K562 (cell line): ENCODE measurements at regions not wholly inside any gene's neighbourhood (a gene's known extent, or its start where the extent isn't known, plus 50 kb on each side); places are given as distances from the start of the nearest gene placed in this dataset.

Source experiments
- ATAC-seq: fragments of 200-7000 bp; cut with Tn5 transposase; 3 replicates; pipeline ENCODE4 v1.9.1; 2020; ENCODE audit warnings: moderate library complexity
- BruUV-seq: library from RNA; stranded (reverse); fragments of 400-500 nt; replicated peaks from 2 replicates; lab custom pipeline; 2021; lab: Mats Ljungman, UMichigan
- CTCF ChIA-PET: fragments of 300-600 bp; formaldehyde crosslinking; extraction: SDS; loops from one replicate; lab custom pipeline; 2021; ENCODE audit warnings: low intra/inter-chr PET ratio; lab: Yijun Ruan, JAX
- POLR2A ChIA-PET: fragments of 300-600, 350-650 bp; sonication (Branson Sonifier 250); formaldehyde crosslinking; extraction: SDS; loops from one replicate; lab custom pipeline; 2021; ENCODE audit warnings: antibody characterized with exemption, inconsistent platforms; lab: Yijun Ruan, JAX
- DNase-seq, 4 experiments: peaks; one replicate each; pipeline versions ENCODE4 v3.0.0 to v3.0.0-alpha.2; 2011 to 2018; ENCODE audit warnings: low spot score in 3 of 4, mixed read lengths in 3 of 4; ENCODE audit errors: extremely low read depth in 1 of 4
- FAIRE-seq: peaks from 2 replicates; lab custom pipeline; 2011; peaks lifted over from hg19 to GRCh38; lab: Jason Lieb, UNC
- H2AFZ ChIP-seq: 2 replicates; pipeline ENCODE4 v1.6.0; 2011; ENCODE audit warnings: low read depth, low read length, control low read depth, inconsistent platforms
- H3K27ac ChIP-seq: fragments of 200-600 bp; 3 replicates; pipeline ENCODE4 v1.8.0; 2011; ENCODE audit warnings: low read depth, mild to moderate bottlenecking, control low read depth, inconsistent platforms, low read length, moderate library complexity, mixed read lengths; ENCODE audit errors: extremely low read depth
- H3K27me3 ChIP-seq, 2 experiments: fragments of 300-600 bp in 1 of 2; 2 replicates in 1 of 2; 3 replicates in 1 of 2; pipeline versions ENCODE4 v1.6.0 to v1.8.0; 2011; ENCODE audit warnings: inconsistent platforms in 2 of 2, low read length in 2 of 2, mild to moderate bottlenecking in 1 of 2, mixed read lengths in 1 of 2, moderate library complexity in 1 of 2; ENCODE audit not compliant: control insufficient read depth in 2 of 2, insufficient read depth in 2 of 2
- H3K36me3 ChIP-seq: fragments of 300-600 bp; 3 replicates; pipeline ENCODE4 v1.8.0; 2011; ENCODE audit warnings: mild to moderate bottlenecking, low read length, inconsistent platforms; ENCODE audit not compliant: control insufficient read depth, insufficient read depth
- H3K4me1 ChIP-seq, 2 experiments: fragments of 200-600 bp in 1 of 2; replicated peaks in 1 of 2; 2 replicates in 1 of 2; 3 replicates in 1 of 2; pipeline versions ENCODE4 v1.5.1 to v1.8.0; 2011; ENCODE audit warnings: inconsistent platforms in 2 of 2, low read length in 2 of 2, mild to moderate bottlenecking in 1 of 2, mixed read lengths in 1 of 2, moderate library complexity in 1 of 2; ENCODE audit not compliant: control insufficient read depth in 2 of 2, insufficient read depth in 2 of 2
- H3K4me2 ChIP-seq: 2 replicates; pipeline ENCODE4 v1.6.1; 2011; ENCODE audit warnings: low read length, control low read depth, inconsistent platforms, mixed read lengths; ENCODE audit not compliant: insufficient read depth
- H3K4me3 ChIP-seq: fragments of 200-600 bp; sonication (generic), shearing (Covaris generic); 2 replicates; pipeline ENCODE4 v1.5.1; 2016; ENCODE audit warnings: control low read depth, inconsistent platforms
- H3K79me2 ChIP-seq: fragments of 200-600 bp; 3 replicates; pipeline ENCODE4 v1.8.0; 2011; ENCODE audit warnings: low read length, inconsistent platforms; ENCODE audit not compliant: control insufficient read depth, insufficient read depth
- H3K9ac ChIP-seq, 2 experiments: 2 replicates each; pipeline versions ENCODE4 v1.6.0 to v1.6.1; 2011; ENCODE audit warnings: low read depth in 2 of 2, low read length in 2 of 2, control low read depth in 1 of 2, inconsistent platforms in 1 of 2, mild to moderate bottlenecking in 1 of 2, mixed read lengths in 1 of 2; ENCODE audit not compliant: insufficient read depth in 1 of 2
- H3K9me1 ChIP-seq: one replicate; pipeline ENCODE4 v1.6.0; 2011; ENCODE audit warnings: inconsistent platforms, mild to moderate bottlenecking, low read length, moderate library complexity; ENCODE audit not compliant: control insufficient read depth, insufficient read depth
- H3K9me3 ChIP-seq: replicated peaks from 2 replicates; pipeline ENCODE4 v1.5.1; 2011; ENCODE audit warnings: low read depth, low read length, inconsistent platforms; ENCODE audit not compliant: control insufficient read depth, insufficient read depth
- H4K20me1 ChIP-seq: replicated peaks from 2 replicates; pipeline ENCODE4 v1.6.1; 2011; ENCODE audit warnings: low read length, inconsistent platforms, mixed read lengths; ENCODE audit not compliant: control insufficient read depth, insufficient read depth
- CEBPG ChIP-seq, 3 experiments: fragments of 200-800 bp in 1 of 3; sonication (Bioruptor generic) in 1 of 3; sonication (generic) in 1 of 3; formaldehyde crosslinking in 1 of 3; IDR thresholded peaks in 2 of 3; conservative IDR thresholded peaks in 1 of 3; 2 replicates each; pipeline versions ENCODE4 v1.6.1 to v1.8.0; 2016 to 2022; ENCODE audit warnings: missing compliant biosample characterization in 2 of 3, missing genetic modification characterization in 2 of 3, mild to moderate bottlenecking in 1 of 3, missing genetic modification reagents in 1 of 3
- PHTF2 ChIP-seq: fragments of 250-450 bp; sonication (Bioruptor Pico); IDR thresholded peaks from 2 replicates; pipeline ENCODE4 v1.5.0; 2021; ENCODE audit warnings: mild to moderate bottlenecking
- SETDB1 ChIP-seq: IDR thresholded peaks from one replicate; pipeline ENCODE4 v1.6.1; 2012; ENCODE audit warnings: low read length, control low read depth, inconsistent platforms
- XRCC5 ChIP-seq: fragments of 200-400 bp; formaldehyde crosslinking; IDR thresholded peaks from 2 replicates; pipeline ENCODE4 v1.6.1; 2017; ENCODE audit warnings: low read depth, mild to moderate bottlenecking, low read length
- ZNF23 ChIP-seq: fragments of 250-450 bp; sonication (Bioruptor Pico); IDR thresholded peaks from 2 replicates; pipeline ENCODE4 v1.4.0; 2020; ENCODE audit warnings: mild to moderate bottlenecking
- WGBS: fragments of 100-300 bp; shearing (Covaris generic); methylation state at CpG from one replicate; pipeline ENCODE4 v1.1.6; 2016; ENCODE audit warnings: low coverage, mixed read lengths; ENCODE audit not compliant: insufficient coverage; ENCODE audit errors: missing lambda C conversion rate; 5-methylcytosine and 5-hydroxymethylcytosine counted together
- in situ Hi-C: fragments of 300-500 bp; cut with MboI; formaldehyde crosslinking; loops from 4 replicates; pipeline ENCODE4 v1.15.0; 2018; ENCODE audit warnings: inconsistent platforms, mixed read lengths
- intact Hi-C: fragments of 100-400 bp; cut with micrococcal nuclease; formaldehyde crosslinking; loops from 2 replicates; pipeline ENCODE4 v1.14.2; 2022
- TF ChIP-seq, protein P1 (sequence below): fragments of 450-650 bp; formaldehyde crosslinking; conservative IDR thresholded peaks from 2 replicates; pipeline ENCODE4 v1.4.0; 2022; ENCODE audit warnings: mild to moderate bottlenecking, missing genetic modification characterization
- TF ChIP-seq, protein P2 (sequence below): sonication (generic); formaldehyde crosslinking; IDR thresholded peaks from 2 replicates; pipeline ENCODE4 v1.8.0; 2022; ENCODE audit warnings: mild to moderate bottlenecking, missing genetic modification reagents
- TF ChIP-seq, protein P3 (sequence below): fragments of 450-650 bp; formaldehyde crosslinking; IDR thresholded peaks from 2 replicates; pipeline ENCODE4 v1.4.0; 2020; ENCODE audit warnings: mild to moderate bottlenecking, moderate library complexity
- TF ChIP-seq, protein P4 (sequence below): fragments of 200-800 bp; sonication (Bioruptor generic); IDR thresholded peaks from 2 replicates; pipeline ENCODE4 v1.6.1; 2016; ENCODE audit warnings: missing genetic modification characterization, missing compliant biosample characterization
- TF ChIP-seq, protein P5 (sequence below): fragments of 200-800 bp; sonication (Bioruptor generic); IDR thresholded peaks from 2 replicates; pipeline ENCODE4 v1.6.1; 2017; ENCODE audit warnings: missing genetic modification characterization, missing compliant biosample characterization

DNA sequence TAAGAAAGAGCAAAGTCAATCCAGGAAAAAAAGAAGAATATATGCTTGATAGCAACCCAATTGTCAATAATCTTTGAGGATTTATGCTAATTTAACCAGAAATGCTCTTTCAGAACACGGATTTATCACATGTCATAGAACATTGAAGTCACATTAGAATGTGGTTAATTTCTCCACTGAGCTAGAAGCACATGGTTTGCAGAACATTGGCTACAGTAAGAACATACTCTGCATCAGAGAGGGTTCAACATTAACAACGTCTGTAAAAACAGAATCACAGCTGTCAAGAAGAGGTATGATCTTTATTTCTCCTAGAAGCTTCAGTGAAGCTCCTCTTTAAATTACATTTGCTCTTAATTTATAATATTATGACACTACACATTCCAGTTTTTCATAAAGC lies 619.7 kb upstream of the AGTR1 start:
- BruUV-seq = no TSS peak
- no peak overlapping the region for H3K4me2 ChIP-seq
- no peak overlapping the region for H3K4me3 ChIP-seq
- FAIRE-seq (no peak), DNase-seq (no peak), ATAC-seq (no peak)
- intact Hi-C loops = no loop called here
- no peak overlapping the region for H3K27ac ChIP-seq
- ChIA-PET POLR2A (no interaction called here), CTCF (no interaction called here)
- H3K9me1 ChIP-seq = no peaks in the 10 kb centered on the region
- H4K20me1 ChIP-seq = no peaks in the 10 kb centered on the region
- no peaks in the 10 kb centered on the region for H3K79me2 ChIP-seq
- in situ Hi-C loops = no loop called here
- H3K9me3 ChIP-seq = 0 out of 2 replicates have a peak, but pooled peaks cover 2% of the 10 kb centered on the region
- no peaks in the 10 kb centered on the region for H3K36me3 ChIP-seq
- H3K27me3 ChIP-seq = no peaks in the 10 kb centered on the region
- no peak overlapping the region for H2AFZ ChIP-seq
- 0% methylated on average over 2 of the region's 2 CpGs for WGBS
- no peaks in the 10 kb centered on the region for H3K4me1 ChIP-seq
- H3K9ac ChIP-seq = no peak overlapping the region
- no peak for TF ChIP-seq XRCC5
- no peak for TF ChIP-seq SETDB1
- TF ChIP-seq, protein P1, sequence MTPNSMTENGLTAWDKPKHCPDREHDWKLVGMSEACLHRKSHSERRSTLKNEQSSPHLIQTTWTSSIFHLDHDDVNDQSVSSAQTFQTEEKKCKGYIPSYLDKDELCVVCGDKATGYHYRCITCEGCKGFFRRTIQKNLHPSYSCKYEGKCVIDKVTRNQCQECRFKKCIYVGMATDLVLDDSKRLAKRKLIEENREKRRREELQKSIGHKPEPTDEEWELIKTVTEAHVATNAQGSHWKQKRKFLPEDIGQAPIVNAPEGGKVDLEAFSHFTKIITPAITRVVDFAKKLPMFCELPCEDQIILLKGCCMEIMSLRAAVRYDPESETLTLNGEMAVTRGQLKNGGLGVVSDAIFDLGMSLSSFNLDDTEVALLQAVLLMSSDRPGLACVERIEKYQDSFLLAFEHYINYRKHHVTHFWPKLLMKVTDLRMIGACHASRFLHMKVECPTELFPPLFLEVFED (CRISPR knock-in tag) = no peak
- no peak for TF ChIP-seq CEBPG (CRISPR knock-in tag; IDR thresholded peaks at IDR 0.05)
- no peak for TF ChIP-seq CEBPG (tag; conservative IDR thresholded peaks at IDR 0.05 in 1 of 2, IDR thresholded peaks at IDR 0.05 in 1 of 2)
- TF ChIP-seq, protein P2, sequence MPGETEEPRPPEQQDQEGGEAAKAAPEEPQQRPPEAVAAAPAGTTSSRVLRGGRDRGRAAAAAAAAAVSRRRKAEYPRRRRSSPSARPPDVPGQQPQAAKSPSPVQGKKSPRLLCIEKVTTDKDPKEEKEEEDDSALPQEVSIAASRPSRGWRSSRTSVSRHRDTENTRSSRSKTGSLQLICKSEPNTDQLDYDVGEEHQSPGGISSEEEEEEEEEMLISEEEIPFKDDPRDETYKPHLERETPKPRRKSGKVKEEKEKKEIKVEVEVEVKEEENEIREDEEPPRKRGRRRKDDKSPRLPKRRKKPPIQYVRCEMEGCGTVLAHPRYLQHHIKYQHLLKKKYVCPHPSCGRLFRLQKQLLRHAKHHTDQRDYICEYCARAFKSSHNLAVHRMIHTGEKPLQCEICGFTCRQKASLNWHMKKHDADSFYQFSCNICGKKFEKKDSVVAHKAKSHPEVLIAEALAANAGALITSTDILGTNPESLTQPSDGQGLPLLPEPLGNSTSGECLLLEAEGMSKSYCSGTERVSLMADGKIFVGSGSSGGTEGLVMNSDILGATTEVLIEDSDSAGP (CRISPR knock-in tag) = no peak
- TF ChIP-seq, protein P3, sequence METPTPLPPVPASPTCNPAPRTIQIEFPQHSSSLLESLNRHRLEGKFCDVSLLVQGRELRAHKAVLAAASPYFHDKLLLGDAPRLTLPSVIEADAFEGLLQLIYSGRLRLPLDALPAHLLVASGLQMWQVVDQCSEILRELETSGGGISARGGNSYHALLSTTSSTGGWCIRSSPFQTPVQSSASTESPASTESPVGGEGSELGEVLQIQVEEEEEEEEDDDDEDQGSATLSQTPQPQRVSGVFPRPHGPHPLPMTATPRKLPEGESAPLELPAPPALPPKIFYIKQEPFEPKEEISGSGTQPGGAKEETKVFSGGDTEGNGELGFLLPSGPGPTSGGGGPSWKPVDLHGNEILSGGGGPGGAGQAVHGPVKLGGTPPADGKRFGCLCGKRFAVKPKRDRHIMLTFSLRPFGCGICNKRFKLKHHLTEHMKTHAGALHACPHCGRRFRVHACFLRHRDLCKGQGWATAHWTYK (CRISPR knock-in tag) = no peak
- no peak for TF ChIP-seq PHTF2 (CRISPR knock-in tag)
- TF ChIP-seq, protein P4, sequence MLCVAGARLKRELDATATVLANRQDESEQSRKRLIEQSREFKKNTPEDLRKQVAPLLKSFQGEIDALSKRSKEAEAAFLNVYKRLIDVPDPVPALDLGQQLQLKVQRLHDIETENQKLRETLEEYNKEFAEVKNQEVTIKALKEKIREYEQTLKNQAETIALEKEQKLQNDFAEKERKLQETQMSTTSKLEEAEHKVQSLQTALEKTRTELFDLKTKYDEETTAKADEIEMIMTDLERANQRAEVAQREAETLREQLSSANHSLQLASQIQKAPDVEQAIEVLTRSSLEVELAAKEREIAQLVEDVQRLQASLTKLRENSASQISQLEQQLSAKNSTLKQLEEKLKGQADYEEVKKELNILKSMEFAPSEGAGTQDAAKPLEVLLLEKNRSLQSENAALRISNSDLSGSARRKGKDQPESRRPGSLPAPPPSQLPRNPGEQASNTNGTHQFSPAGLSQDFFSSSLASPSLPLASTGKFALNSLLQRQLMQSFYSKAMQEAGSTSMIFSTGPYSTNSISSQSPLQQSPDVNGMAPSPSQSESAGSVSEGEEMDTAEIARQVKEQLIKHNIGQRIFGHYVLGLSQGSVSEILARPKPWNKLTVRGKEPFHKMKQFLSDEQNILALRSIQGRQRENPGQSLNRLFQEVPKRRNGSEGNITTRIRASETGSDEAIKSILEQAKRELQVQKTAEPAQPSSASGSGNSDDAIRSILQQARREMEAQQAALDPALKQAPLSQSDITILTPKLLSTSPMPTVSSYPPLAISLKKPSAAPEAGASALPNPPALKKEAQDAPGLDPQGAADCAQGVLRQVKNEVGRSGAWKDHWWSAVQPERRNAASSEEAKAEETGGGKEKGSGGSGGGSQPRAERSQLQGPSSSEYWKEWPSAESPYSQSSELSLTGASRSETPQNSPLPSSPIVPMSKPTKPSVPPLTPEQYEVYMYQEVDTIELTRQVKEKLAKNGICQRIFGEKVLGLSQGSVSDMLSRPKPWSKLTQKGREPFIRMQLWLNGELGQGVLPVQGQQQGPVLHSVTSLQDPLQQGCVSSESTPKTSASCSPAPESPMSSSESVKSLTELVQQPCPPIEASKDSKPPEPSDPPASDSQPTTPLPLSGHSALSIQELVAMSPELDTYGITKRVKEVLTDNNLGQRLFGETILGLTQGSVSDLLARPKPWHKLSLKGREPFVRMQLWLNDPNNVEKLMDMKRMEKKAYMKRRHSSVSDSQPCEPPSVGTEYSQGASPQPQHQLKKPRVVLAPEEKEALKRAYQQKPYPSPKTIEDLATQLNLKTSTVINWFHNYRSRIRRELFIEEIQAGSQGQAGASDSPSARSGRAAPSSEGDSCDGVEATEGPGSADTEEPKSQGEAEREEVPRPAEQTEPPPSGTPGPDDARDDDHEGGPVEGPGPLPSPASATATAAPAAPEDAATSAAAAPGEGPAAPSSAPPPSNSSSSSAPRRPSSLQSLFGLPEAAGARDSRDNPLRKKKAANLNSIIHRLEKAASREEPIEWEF (CRISPR knock-in tag) = no peak
- TF ChIP-seq ZNF23 (CRISPR knock-in tag) = no peak
- TF ChIP-seq, protein P5, sequence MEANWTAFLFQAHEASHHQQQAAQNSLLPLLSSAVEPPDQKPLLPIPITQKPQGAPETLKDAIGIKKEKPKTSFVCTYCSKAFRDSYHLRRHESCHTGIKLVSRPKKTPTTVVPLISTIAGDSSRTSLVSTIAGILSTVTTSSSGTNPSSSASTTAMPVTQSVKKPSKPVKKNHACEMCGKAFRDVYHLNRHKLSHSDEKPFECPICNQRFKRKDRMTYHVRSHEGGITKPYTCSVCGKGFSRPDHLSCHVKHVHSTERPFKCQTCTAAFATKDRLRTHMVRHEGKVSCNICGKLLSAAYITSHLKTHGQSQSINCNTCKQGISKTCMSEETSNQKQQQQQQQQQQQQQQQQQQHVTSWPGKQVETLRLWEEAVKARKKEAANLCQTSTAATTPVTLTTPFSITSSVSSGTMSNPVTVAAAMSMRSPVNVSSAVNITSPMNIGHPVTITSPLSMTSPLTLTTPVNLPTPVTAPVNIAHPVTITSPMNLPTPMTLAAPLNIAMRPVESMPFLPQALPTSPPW (CRISPR knock-in tag) = no peak
